ENCODE measurements at regions not wholly inside any gene's neighbourhood (a gene's known extent, or its start where the extent isn't known, plus 50 kb on each side); places are given as distances from the start of the nearest gene placed in this dataset.

- no peak for TF ChIP-seq POLR2AphosphoS5 (IDR thresholded peaks at IDR 0.05; ENCODE audit: borderline replicate concordance, low read depth, low read length)
- no peak for TF ChIP-seq EZH2 (IDR thresholded peaks at IDR 0.05)
These were observed 85.1 kb upstream of the NAV2 start for GRCh38 chr11:19627566-19627965.
